Islet of Langerhans (tissue), 1 donor: ENCODE measurements at regions not wholly inside any gene's neighbourhood (a gene's known extent, or its start where the extent isn't known, plus 50 kb on each side); places are given as distances from the start of the nearest gene placed in this dataset.
"Not testable (repeated sequence)": the region's sequence is repeated elsewhere in the genome, so short reads cannot be mapped to it uniquely, and the experiment has no call there.

Experiments
- FAIRE-seq: peaks from one replicate; lab custom pipeline; 2011; peaks lifted over from hg19 to GRCh38; lab: Jason Lieb, UNC

- FAIRE-seq, result no peak
These were observed 148.6 kb upstream of the FUT9 start for GRCh38 chr6:95867205-95867604.

GRCh38 chr6:95877480-95877879 is 138.3 kb upstream of the FUT9 start:
- no peak for FAIRE-seq

- no peak for FAIRE-seq
These were observed 135.9 kb upstream of the FUT9 start for GRCh38 chr6:95879856-95880255.

GRCh38 chr6:95882371-95882770 is 133.4 kb upstream of the FUT9 start:
- no peak for FAIRE-seq

- FAIRE-seq, result not testable (repeated sequence)
These were observed 127.1 kb upstream of the FUT9 start for GRCh38 chr6:95888711-95889110.

- FAIRE-seq, result no peak
These were observed 110.6 kb upstream of the FUT9 start for GRCh38 chr6:95905132-95905531.

- FAIRE-seq, result no peak
These were observed 98.7 kb upstream of the FUT9 start for GRCh38 chr6:95917034-95917433.

- FAIRE-seq, result no peak
These were observed 92.3 kb upstream of the FUT9 start for GRCh38 chr6:95923518-95923917.

- FAIRE-seq, result no peak
These were observed 80.0 kb upstream of the FUT9 start for GRCh38 chr6:95935736-95936135.

- FAIRE-seq, result no peak
These were observed 68.9 kb upstream of the FUT9 start for GRCh38 chr6:95946906-95947305.

GRCh38 chr6:95948324-95948723 is 67.5 kb upstream of the FUT9 start:
- no peak for FAIRE-seq

GRCh38 chr6:95949985-95950384 is 65.8 kb upstream of the FUT9 start:
- FAIRE-seq, result no peak

- FAIRE-seq, result no peak
These were observed 57.1 kb upstream of the FUT9 start for GRCh38 chr6:95958686-95959085.

- FAIRE-seq, result no peak
These were observed 56.5 kb upstream of the FUT9 start for GRCh38 chr6:95959261-95959660.
